PC-3 (cell line): ENCODE measurements at regions not wholly inside any gene's neighbourhood (a gene's known extent, or its start where the extent isn't known, plus 50 kb on each side); places are given as distances from the start of the nearest gene placed in this dataset.

Experiments used
- ATAC-seq: fragments of 200-7000 bp; cut with Tn5 transposase; 2 replicates; pipeline ENCODE4 v1.9.1; 2020; ENCODE audit warnings: mild to moderate bottlenecking, moderate library complexity
- BruUV-seq: library from RNA; stranded (reverse); fragments of 400-500 nt; replicated peaks from 2 replicates; lab custom pipeline; 2021; lab: Mats Ljungman, UMichigan
- CTCF ChIA-PET: fragments of 300-600 bp; sonication (Branson Sonifier 250); formaldehyde crosslinking; loops from one replicate; lab custom pipeline; 2022; ENCODE audit warnings: antibody characterized with exemption; lab: Charles Lee
- POLR2A ChIA-PET: fragments of 300-600 bp; sonication (Branson Sonifier 250); formaldehyde crosslinking; loops from one replicate; lab custom pipeline; 2022; ENCODE audit warnings: antibody characterized with exemption; ENCODE audit not compliant: unreplicated experiment; lab: Charles Lee
- DNase-seq: peaks from one replicate; pipeline ENCODE4 v3.0.0-alpha.2; 2015
- H2AFZ ChIP-seq: fragments of 300-600 bp; sonication (generic); 2 replicates; pipeline ENCODE4 v1.6.0; 2016; ENCODE audit warnings: antibody characterized with exemption, low read length
- H3F3A ChIP-seq: fragments of 300-600 bp; sonication (generic); one replicate; pipeline ENCODE4 v1.6.0; 2017; ENCODE audit warnings: antibody characterized with exemption, low read length, control low read depth, mild to moderate bottlenecking; ENCODE audit not compliant: unreplicated experiment
- H3K27ac ChIP-seq: fragments of 300-600 bp; sonication (generic); 2 replicates; pipeline ENCODE4 v1.5.1; 2016; ENCODE audit warnings: mild to moderate bottlenecking, low read length
- H3K27me3 ChIP-seq: fragments of 300-600 bp; sonication (generic); 2 replicates; pipeline ENCODE4 v1.6.1; 2016; ENCODE audit warnings: low read length, mixed read lengths
- H3K36me3 ChIP-seq: fragments of 300-600 bp; sonication (generic); 2 replicates; pipeline ENCODE4 v1.6.1; 2016; ENCODE audit warnings: low read depth, mixed run types, low read length, mixed read lengths
- H3K4me1 ChIP-seq: fragments of 300-600 bp; sonication (generic); 2 replicates; pipeline ENCODE4 v1.5.1; 2016; ENCODE audit warnings: low read length; ENCODE audit not compliant: insufficient read depth
- H3K4me2 ChIP-seq: fragments of 300-600 bp; sonication (generic); 2 replicates; pipeline ENCODE4 v1.6.0; 2016; ENCODE audit warnings: low read length
- H3K4me3 ChIP-seq: fragments of 300-600 bp; sonication (generic); 2 replicates; pipeline ENCODE4 v1.5.1; 2016; ENCODE audit warnings: mild to moderate bottlenecking, low read length, mixed read lengths
- H3K79me2 ChIP-seq: fragments of 300-600 bp; sonication (generic); 2 replicates; pipeline ENCODE4 v1.6.1; 2017; ENCODE audit warnings: low read length, mixed read lengths
- H3K9ac ChIP-seq: fragments of 300-600 bp; sonication (generic); 2 replicates; pipeline ENCODE4 v1.6.0; 2016; ENCODE audit warnings: mild to moderate bottlenecking, low read length
- H3K9me2 ChIP-seq: fragments of 300-600 bp; sonication (generic); replicated peaks from 2 replicates; pipeline ENCODE4 v1.6.1; 2016; ENCODE audit warnings: mixed run types, low read length, mixed read lengths
- H3K9me3 ChIP-seq: fragments of 300-600 bp; sonication (generic); 2 replicates; pipeline ENCODE4 v1.6.1; 2016; ENCODE audit warnings: low read length, mixed read lengths
- H4K20me1 ChIP-seq: fragments of 300-600 bp; sonication (generic); 2 replicates; pipeline ENCODE4 v1.6.1; 2016; ENCODE audit warnings: low read length, mixed read lengths
- CTCF ChIP-seq: fragments of 300-600 bp; sonication (generic); conservative IDR thresholded peaks from 2 replicates; pipeline ENCODE4 v1.5.1; 2017; ENCODE audit warnings: antibody characterized with exemption, low read depth, mild to moderate bottlenecking, low read length
- EZH2 ChIP-seq: fragments of 300-600 bp; sonication (generic); IDR thresholded peaks from one replicate; pipeline ENCODE4 v1.6.1; 2017; ENCODE audit warnings: antibody characterized with exemption, mild to moderate bottlenecking, low read length; ENCODE audit not compliant: unreplicated experiment
- EZH2phosphoT487 ChIP-seq: fragments of 300-600 bp; sonication (generic); IDR thresholded peaks from 2 replicates; pipeline ENCODE4 v1.6.1; 2018; ENCODE audit warnings: mild to moderate bottlenecking, antibody characterized with exemption, low read length, borderline replicate concordance
- intact Hi-C: fragments of 100-400 bp; cut with micrococcal nuclease; formaldehyde crosslinking; loops from 2 replicates; pipeline ENCODE4 v1.9.0; 2023

- no peaks in the 10 kb centered on the region for H3K36me3 ChIP-seq
- H3K27me3 ChIP-seq = peaks cover 5% of the 10 kb centered on the region; the same call in 1 of the 2 replicates
- ChIA-PET CTCF (no interaction called here), POLR2A (no interaction called here)
- no TSS peak for BruUV-seq
- no peak for ATAC-seq
- no peaks in the 10 kb centered on the region for H3K79me2 ChIP-seq
- H2AFZ ChIP-seq = no peak overlapping the region
- no peak overlapping the region for H3K4me2 ChIP-seq
- no peak for DNase-seq
- no peaks in the 10 kb centered on the region for H4K20me1 ChIP-seq
- no peaks in the 10 kb centered on the region for H3K9me3 ChIP-seq
- H3K4me3 ChIP-seq = no peak overlapping the region
- no peak overlapping the region for H3K9ac ChIP-seq
- TF ChIP-seq EZH2 (no peak), CTCF (no peak), EZH2phosphoT487 (no peak)
- no peaks in the 10 kb centered on the region for H3K9me2 ChIP-seq
- intact Hi-C loops = no loop called here
- H3K4me1 ChIP-seq = no peaks in the 10 kb centered on the region
- H3F3A ChIP-seq = no peaks in the 10 kb centered on the region
- H3K27ac ChIP-seq = no peak overlapping the region
Measured at GRCh38 chr9:2496934-2497333, 124.7 kb upstream of the VLDLR start.

GRCh38 chr9:2497666-2498400 lies 123.8 kb upstream of the VLDLR start:
- no peak overlapping the region for H3K9ac ChIP-seq
- no peak overlapping the region for H3K4me3 ChIP-seq
- CTCF ChIA-PET = no interaction called here
- POLR2A ChIA-PET = no interaction called here
- H3K4me2 ChIP-seq = no peak overlapping the region
- H3K36me3 ChIP-seq = no peaks in the 10 kb centered on the region
- DNase-seq = no peak
- intact Hi-C loops = no loop called here
- no peak overlapping the region for H2AFZ ChIP-seq
- no peaks in the 10 kb centered on the region for H3F3A ChIP-seq
- H4K20me1 ChIP-seq = no peaks in the 10 kb centered on the region
- ATAC-seq = no peak
- no peak overlapping the region for H3K27ac ChIP-seq
- BruUV-seq = no TSS peak
- H3K27me3 ChIP-seq = peaks cover 5% of the 10 kb centered on the region; the same call in 1 of the 2 replicates
- H3K79me2 ChIP-seq = no peaks in the 10 kb centered on the region
- H3K9me2 ChIP-seq = no peaks in the 10 kb centered on the region
- H3K9me3 ChIP-seq = no peaks in the 10 kb centered on the region
- TF ChIP-seq EZH2 = no peak
- TF ChIP-seq EZH2phosphoT487 = no peak
- no peak for TF ChIP-seq CTCF
- H3K4me1 ChIP-seq = no peaks in the 10 kb centered on the region

- H3K4me2 ChIP-seq = no peak overlapping the region
- H2AFZ ChIP-seq = no peak overlapping the region
- H3K79me2 ChIP-seq = no peaks in the 10 kb centered on the region
- TF ChIP-seq EZH2phosphoT487 = no peak
- TF ChIP-seq CTCF = no peak
- TF ChIP-seq EZH2 = no peak
- H3K9me3 ChIP-seq = no peaks in the 10 kb centered on the region
- no peak for DNase-seq
- H3F3A ChIP-seq = no peaks in the 10 kb centered on the region
- H3K9me2 ChIP-seq = no peaks in the 10 kb centered on the region
- intact Hi-C loops = no loop called here
- BruUV-seq = no TSS peak
- H3K9ac ChIP-seq = no peak overlapping the region
- H3K36me3 ChIP-seq = no peaks in the 10 kb centered on the region
- no peak for ATAC-seq
- no peaks in the 10 kb centered on the region for H4K20me1 ChIP-seq
- CTCF ChIA-PET = no interaction called here
- no peak overlapping the region for H3K27ac ChIP-seq
- H3K27me3 ChIP-seq = peaks cover 5% of the 10 kb centered on the region; the same call in 1 of the 2 replicates
- POLR2A ChIA-PET = no interaction called here
- no peak overlapping the region for H3K4me3 ChIP-seq
- no peaks in the 10 kb centered on the region for H3K4me1 ChIP-seq
Measured at GRCh38 chr9:2502210-2502609, 119.4 kb upstream of the VLDLR start.
